AG04450 (cell line): ENCODE measurements at regions not wholly inside any gene's neighbourhood (a gene's known extent, or its start where the extent isn't known, plus 50 kb on each side); places are given as distances from the start of the nearest gene placed in this dataset.

ENCODE experiments used
- CTCF ChIA-PET: fragments of 300-600, 350-600 bp; formaldehyde crosslinking; extraction: SDS; loops from one replicate; lab custom pipeline; 2022; ENCODE audit warnings: antibody characterized with exemption, inconsistent platforms; lab: Charles Lee
- POLR2A ChIA-PET: fragments of 350-600 bp; formaldehyde crosslinking; extraction: SDS; loops from one replicate; lab custom pipeline; 2021; ENCODE audit warnings: antibody characterized with exemption, inconsistent platforms; lab: Yijun Ruan, JAX
- DNase-seq: peaks from one replicate; pipeline ENCODE4 v3.0.0-alpha.2; 2011; ENCODE audit warnings: low read depth, low spot score
- H3K27ac ChIP-seq: one replicate; pipeline ENCODE4 v1.5.1; 2012; ENCODE audit warnings: low read depth, low read length, control low read depth
- H3K27me3 ChIP-seq: one replicate; pipeline ENCODE4 v1.6.0; 2012; ENCODE audit warnings: low read length; ENCODE audit not compliant: control insufficient read depth, insufficient read depth
- H3K4me3 ChIP-seq: 2 replicates; pipeline ENCODE4 v1.5.1; 2011; ENCODE audit warnings: mild to moderate bottlenecking, low read depth, low read length, control low read depth
- H3K9me3 ChIP-seq: 2 replicates; pipeline ENCODE4 v1.5.1; 2012; ENCODE audit warnings: low read length; ENCODE audit not compliant: control insufficient read depth, insufficient read depth
- TF ChIP-seq, protein P1 (sequence below): IDR thresholded peaks from 2 replicates; pipeline ENCODE4 v1.5.1; 2011; ENCODE audit warnings: low read depth, low read length, control low read depth, inconsistent platforms

GRCh38 chr17:79272666-79273219 is 198.1 kb downstream of the ENGASE start:
- TF ChIP-seq, protein P1, sequence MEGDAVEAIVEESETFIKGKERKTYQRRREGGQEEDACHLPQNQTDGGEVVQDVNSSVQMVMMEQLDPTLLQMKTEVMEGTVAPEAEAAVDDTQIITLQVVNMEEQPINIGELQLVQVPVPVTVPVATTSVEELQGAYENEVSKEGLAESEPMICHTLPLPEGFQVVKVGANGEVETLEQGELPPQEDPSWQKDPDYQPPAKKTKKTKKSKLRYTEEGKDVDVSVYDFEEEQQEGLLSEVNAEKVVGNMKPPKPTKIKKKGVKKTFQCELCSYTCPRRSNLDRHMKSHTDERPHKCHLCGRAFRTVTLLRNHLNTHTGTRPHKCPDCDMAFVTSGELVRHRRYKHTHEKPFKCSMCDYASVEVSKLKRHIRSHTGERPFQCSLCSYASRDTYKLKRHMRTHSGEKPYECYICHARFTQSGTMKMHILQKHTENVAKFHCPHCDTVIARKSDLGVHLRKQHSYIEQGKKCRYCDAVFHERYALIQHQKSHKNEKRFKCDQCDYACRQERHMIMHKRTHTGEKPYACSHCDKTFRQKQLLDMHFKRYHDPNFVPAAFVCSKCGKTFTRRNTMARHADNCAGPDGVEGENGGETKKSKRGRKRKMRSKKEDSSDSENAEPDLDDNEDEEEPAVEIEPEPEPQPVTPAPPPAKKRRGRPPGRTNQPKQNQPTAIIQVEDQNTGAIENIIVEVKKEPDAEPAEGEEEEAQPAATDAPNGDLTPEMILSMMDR: no peak
- POLR2A ChIA-PET: no interaction called here
- CTCF ChIA-PET: no interaction called here
- Histone ChIP-seq H3K27ac (no peak overlapping the region), H3K4me3 (no peak overlapping the region), H3K9me3 (no peaks in the 10 kb centered on the region; the same call in 1 of the 2 replicates), H3K27me3 (no peaks in the 10 kb centered on the region)
- DNase-seq: no peak

DNA sequence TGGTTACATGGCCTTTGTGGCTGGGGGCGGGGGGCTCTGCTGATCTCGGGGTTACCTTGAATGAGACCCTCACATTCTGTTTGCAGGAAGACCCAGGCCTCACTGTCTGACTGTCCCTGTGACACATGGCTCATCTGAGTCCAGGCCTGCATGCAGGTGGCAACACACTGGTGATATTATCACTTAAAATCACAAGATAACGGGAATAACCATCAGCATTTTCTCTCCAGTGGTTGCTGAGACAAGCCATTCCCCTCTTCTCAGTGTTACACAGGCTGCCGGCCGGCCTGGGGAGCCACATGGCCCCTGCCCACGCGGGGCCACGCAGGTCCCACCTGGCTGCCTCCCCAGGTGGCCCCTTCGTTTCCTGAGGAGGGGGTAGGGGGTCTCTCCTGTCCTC is 197.6 kb downstream of the ENGASE start:
- no peak overlapping the region for H3K27ac ChIP-seq
- no peak overlapping the region for H3K4me3 ChIP-seq
- TF ChIP-seq, protein P1: no peak
- POLR2A ChIA-PET: no interaction called here
- no peaks in the 10 kb centered on the region; the same call in 1 of the 2 replicates for H3K9me3 ChIP-seq
- H3K27me3 ChIP-seq: no peaks in the 10 kb centered on the region
- CTCF ChIA-PET: no interaction called here
- no peak for DNase-seq

- Histone ChIP-seq H3K9me3 (no peaks in the 10 kb centered on the region; the same call in 1 of the 2 replicates), H3K4me3 (no peak overlapping the region), H3K27me3 (no peaks in the 10 kb centered on the region), H3K27ac (no peak overlapping the region)
- CTCF ChIA-PET: no interaction called here
- TF ChIP-seq, protein P1: no peak
- no peak for DNase-seq
- POLR2A ChIA-PET: no interaction called here
Measured at GRCh38 chr17:79269620-79270019, 195.0 kb downstream of the ENGASE start.

DNA sequence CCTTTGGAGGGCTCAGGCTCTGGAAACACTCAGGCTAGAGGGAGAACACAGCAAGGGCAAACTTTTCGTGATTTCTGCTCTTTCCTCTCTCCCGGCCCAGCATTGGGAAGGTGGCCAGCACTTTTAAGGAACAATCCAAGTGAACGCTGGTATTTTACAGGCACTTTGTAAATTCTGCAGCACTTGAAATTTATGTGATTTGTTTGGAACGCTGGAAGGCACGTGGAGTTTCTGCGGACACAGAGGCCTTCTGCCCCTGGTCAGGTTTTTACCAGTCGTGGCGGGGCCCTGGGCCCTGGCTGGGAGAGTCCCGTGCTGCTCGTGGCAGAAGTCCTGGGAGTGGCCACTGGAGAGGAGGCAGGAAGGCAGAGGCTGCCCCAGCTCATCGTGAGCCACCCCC is 188.6 kb downstream of the ENGASE start:
- POLR2A ChIA-PET: no interaction called here
- Histone ChIP-seq H3K27ac (no peak overlapping the region), H3K9me3 (no peaks in the 10 kb centered on the region; the same call in 1 of the 2 replicates), H3K4me3 (no peak overlapping the region), H3K27me3 (peaks cover 3% of the 10 kb centered on the region)
- CTCF ChIA-PET: no interaction called here
- TF ChIP-seq, protein P1: no peak
- DNase-seq: no peak

DNA sequence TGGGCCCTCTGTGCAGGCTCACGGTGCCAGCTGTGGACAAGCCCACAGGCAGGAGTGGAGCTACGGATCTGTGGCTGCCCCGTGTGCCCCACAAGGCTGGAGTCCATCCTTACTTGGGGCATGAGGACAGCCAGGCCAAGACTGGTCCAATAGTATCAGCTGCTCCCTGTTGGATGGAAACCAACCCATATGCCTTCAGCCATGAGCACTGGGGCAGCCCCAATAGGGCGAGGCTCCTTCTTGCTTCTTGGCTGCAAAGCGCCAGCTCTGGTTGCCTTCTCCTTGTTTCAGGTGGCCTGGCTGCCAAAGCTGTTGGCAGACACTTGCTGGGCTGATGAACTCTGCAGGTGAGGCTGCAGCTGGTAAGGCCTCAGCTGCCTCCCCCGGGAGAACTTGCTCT is 188.0 kb downstream of the ENGASE start:
- H3K9me3 ChIP-seq: no peaks in the 10 kb centered on the region; the same call in 1 of the 2 replicates
- CTCF ChIA-PET: no interaction called here
- no peak for DNase-seq
- peaks cover 3% of the 10 kb centered on the region for H3K27me3 ChIP-seq
- POLR2A ChIA-PET: no interaction called here
- no peak overlapping the region for H3K4me3 ChIP-seq
- no peak overlapping the region for H3K27ac ChIP-seq
- TF ChIP-seq, protein P1: no peak
